Neural progenitor cell (in vitro differentiated cells): ENCODE measurements at regions not wholly inside any gene's neighbourhood (a gene's known extent, or its start where the extent isn't known, plus 50 kb on each side); places are given as distances from the start of the nearest gene placed in this dataset.

Source experiments
- DNase-seq: peaks from one replicate; pipeline ENCODE4 v3.0.0-alpha.2; 2016; ENCODE audit warnings: low spot score
- H2AFZ ChIP-seq: fragments of 200-600 bp; sonication (generic); replicated peaks from 2 replicates; pipeline ENCODE4 v1.6.1; 2016; ENCODE audit warnings: antibody characterized with exemption
- H3F3A ChIP-seq: fragments of 200-600 bp; sonication (generic); 2 replicates; pipeline ENCODE4 v1.6.1; 2016; ENCODE audit warnings: antibody characterized with exemption, low read depth
- H3K27ac ChIP-seq: fragments of 200-600 bp; sonication (generic); 2 replicates; pipeline ENCODE4 v1.5.1; 2016; ENCODE audit warnings: mild to moderate bottlenecking
- H3K27me3 ChIP-seq: fragments of 200-600 bp; sonication (generic); 2 replicates; pipeline ENCODE4 v1.6.1; 2016; ENCODE audit warnings: mild to moderate bottlenecking, moderate library complexity
- H3K36me3 ChIP-seq: fragments of 200-600 bp; sonication (generic); 2 replicates; pipeline ENCODE4 v1.5.1; 2016
- H3K4me1 ChIP-seq: fragments of 200-600 bp; sonication (generic); 2 replicates; pipeline ENCODE4 v1.6.1; 2016; ENCODE audit warnings: mixed run types
- H3K4me2 ChIP-seq: fragments of 200-600 bp; sonication (generic); 2 replicates; pipeline ENCODE4 v1.6.1; 2016
- H3K4me3 ChIP-seq: fragments of 200-600 bp; sonication (generic); 2 replicates; pipeline ENCODE4 v1.5.1; 2016
- H3K79me2 ChIP-seq: fragments of 200-600 bp; sonication (generic); 2 replicates; pipeline ENCODE4 v1.6.1; 2016; ENCODE audit warnings: low read depth
- H3K9ac ChIP-seq: fragments of 200-600 bp; sonication (generic); 2 replicates; pipeline ENCODE4 v1.6.1; 2016
- H3K9me3 ChIP-seq: fragments of 200-600 bp; sonication (generic); 2 replicates; pipeline ENCODE4 v1.5.1; 2016; ENCODE audit warnings: low read depth
- H4K20me1 ChIP-seq: fragments of 200-600 bp; sonication (generic); 2 replicates; pipeline ENCODE4 v1.6.1; 2016; ENCODE audit warnings: low read depth
- H3K27ac Mint-ChIP-seq: 3 replicates; pipeline ENCODE4 v1.8.0; 2021; ENCODE audit warnings: mixed read lengths
- H3K27me3 Mint-ChIP-seq: 2 replicates; pipeline ENCODE4 v1.8.0; 2022; ENCODE audit warnings: low read depth, mild to moderate bottlenecking, inconsistent platforms, moderate library complexity, mixed read lengths; ENCODE audit not compliant: insufficient read depth
- H3K36me3 Mint-ChIP-seq: 3 replicates; pipeline ENCODE4 v1.8.0; 2021; ENCODE audit warnings: mixed read lengths
- H3K4me1 Mint-ChIP-seq: 3 replicates; pipeline ENCODE4 v1.8.0; 2021; ENCODE audit warnings: mixed read lengths
- H3K4me3 Mint-ChIP-seq: 3 replicates; pipeline ENCODE4 v1.8.0; 2021; ENCODE audit warnings: mild to moderate bottlenecking, moderate library complexity, mixed read lengths
- H3K9me3 Mint-ChIP-seq: 3 replicates; pipeline ENCODE4 v1.8.0; 2020; ENCODE audit warnings: mixed read lengths
- EZH2 ChIP-seq: fragments of 200-600 bp; sonication (generic); IDR thresholded peaks from 2 replicates; pipeline ENCODE4 v1.6.1; 2017; ENCODE audit warnings: antibody characterized with exemption, mild to moderate bottlenecking, moderate library complexity
- EZH2phosphoT487 ChIP-seq: fragments of 200-600 bp; sonication (generic); IDR thresholded peaks from 2 replicates; pipeline ENCODE4 v1.6.1; 2017; ENCODE audit warnings: antibody characterized with exemption
- TF ChIP-seq, protein P1 (sequence below): fragments of 200-600 bp; sonication (generic); IDR thresholded peaks from 2 replicates; pipeline ENCODE4 v1.5.1; 2017; ENCODE audit warnings: antibody characterized with exemption, mild to moderate bottlenecking

GRCh38 chr5:148897842-148898241 is 71.4 kb downstream of the ADRB2 start:
- Histone ChIP-seq H4K20me1 (no peaks in the 10 kb centered on the region), H3K36me3 (no peaks in the 10 kb centered on the region), H3K9ac (no peak overlapping the region), H3K4me2 (no peak overlapping the region), H3K79me2 (no peaks in the 10 kb centered on the region), H3K4me1 (no peaks in the 10 kb centered on the region), H3F3A (no peaks in the 10 kb centered on the region), H3K27me3 (no peaks in the 10 kb centered on the region), H3K9me3 (no peaks in the 10 kb centered on the region), H3K27ac (no peak overlapping the region), H3K4me3 (no peak overlapping the region), H2AFZ (no peak overlapping the region)
- H3K27ac Mint-ChIP-seq = no peak overlapping the region
- DNase-seq = no peak
- H3K27me3 Mint-ChIP-seq = peaks cover 2% of the 10 kb centered on the region
- H3K9me3 Mint-ChIP-seq = peaks cover 8% of the 10 kb centered on the region
- TF ChIP-seq EZH2 = no peak
- TF ChIP-seq, protein P1, sequence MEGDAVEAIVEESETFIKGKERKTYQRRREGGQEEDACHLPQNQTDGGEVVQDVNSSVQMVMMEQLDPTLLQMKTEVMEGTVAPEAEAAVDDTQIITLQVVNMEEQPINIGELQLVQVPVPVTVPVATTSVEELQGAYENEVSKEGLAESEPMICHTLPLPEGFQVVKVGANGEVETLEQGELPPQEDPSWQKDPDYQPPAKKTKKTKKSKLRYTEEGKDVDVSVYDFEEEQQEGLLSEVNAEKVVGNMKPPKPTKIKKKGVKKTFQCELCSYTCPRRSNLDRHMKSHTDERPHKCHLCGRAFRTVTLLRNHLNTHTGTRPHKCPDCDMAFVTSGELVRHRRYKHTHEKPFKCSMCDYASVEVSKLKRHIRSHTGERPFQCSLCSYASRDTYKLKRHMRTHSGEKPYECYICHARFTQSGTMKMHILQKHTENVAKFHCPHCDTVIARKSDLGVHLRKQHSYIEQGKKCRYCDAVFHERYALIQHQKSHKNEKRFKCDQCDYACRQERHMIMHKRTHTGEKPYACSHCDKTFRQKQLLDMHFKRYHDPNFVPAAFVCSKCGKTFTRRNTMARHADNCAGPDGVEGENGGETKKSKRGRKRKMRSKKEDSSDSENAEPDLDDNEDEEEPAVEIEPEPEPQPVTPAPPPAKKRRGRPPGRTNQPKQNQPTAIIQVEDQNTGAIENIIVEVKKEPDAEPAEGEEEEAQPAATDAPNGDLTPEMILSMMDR = no peak
- TF ChIP-seq EZH2phosphoT487 = no peak
- H3K4me3 Mint-ChIP-seq = no peak overlapping the region
- no peaks in the 10 kb centered on the region for H3K4me1 Mint-ChIP-seq
- H3K36me3 Mint-ChIP-seq = no peaks in the 10 kb centered on the region

- H3F3A ChIP-seq = no peaks in the 10 kb centered on the region
Observed at GRCh38 chr5:148898413-148899075, 72.1 kb downstream of the ADRB2 start.

DNA sequence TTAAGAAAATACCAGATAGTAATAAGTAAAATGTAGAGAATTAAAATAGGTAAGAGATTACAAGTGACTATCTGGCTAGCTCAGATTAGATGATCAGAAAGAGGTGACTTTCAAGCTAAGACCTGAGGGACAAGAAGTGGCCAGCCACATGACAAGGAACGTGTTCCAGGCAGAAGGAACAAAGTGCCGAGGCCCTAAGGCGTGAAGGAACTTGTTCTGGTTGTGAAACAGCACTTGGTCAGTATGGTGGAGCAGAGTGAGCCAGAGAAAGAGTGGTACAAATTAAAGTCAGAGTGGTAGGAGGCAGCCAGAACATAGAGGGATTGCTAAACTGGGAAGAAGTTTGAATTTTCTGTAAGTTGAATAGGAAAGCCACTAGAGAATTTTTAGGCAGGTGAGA is 73.6 kb downstream of the ADRB2 start:
- no peak overlapping the region for H3K4me3 Mint-ChIP-seq
- Histone ChIP-seq H3K27ac (no peak overlapping the region), H3F3A (no peaks in the 10 kb centered on the region), H4K20me1 (no peaks in the 10 kb centered on the region), H3K4me3 (no peak overlapping the region), H3K9me3 (no peaks in the 10 kb centered on the region), H3K36me3 (no peaks in the 10 kb centered on the region), H3K4me2 (no peak overlapping the region), H3K9ac (no peak overlapping the region), H2AFZ (no peak overlapping the region), H3K4me1 (no peaks in the 10 kb centered on the region), H3K79me2 (no peaks in the 10 kb centered on the region), H3K27me3 (no peaks in the 10 kb centered on the region)
- H3K27me3 Mint-ChIP-seq = peaks cover 2% of the 10 kb centered on the region
- H3K27ac Mint-ChIP-seq = no peak overlapping the region
- no peaks in the 10 kb centered on the region for H3K36me3 Mint-ChIP-seq
- no peaks in the 10 kb centered on the region for H3K9me3 Mint-ChIP-seq
- no peak for TF ChIP-seq EZH2phosphoT487
- no peak for TF ChIP-seq EZH2
- TF ChIP-seq, protein P1 = no peak
- no peak for DNase-seq
- H3K4me1 Mint-ChIP-seq = no peaks in the 10 kb centered on the region

More at GRCh38 chr5:148898413-148899075, 72.1 kb downstream of the ADRB2 start:
- H3K4me3 Mint-ChIP-seq = no peak overlapping the region
- Histone ChIP-seq H2AFZ (no peak overlapping the region), H3K9ac (no peak overlapping the region), H3K79me2 (no peaks in the 10 kb centered on the region), H3K36me3 (no peaks in the 10 kb centered on the region), H3K27me3 (no peaks in the 10 kb centered on the region), H3K27ac (no peak overlapping the region), H4K20me1 (no peaks in the 10 kb centered on the region), H3K4me3 (no peak overlapping the region), H3K9me3 (no peaks in the 10 kb centered on the region), H3K4me2 (no peak overlapping the region), H3K4me1 (no peaks in the 10 kb centered on the region)
- TF ChIP-seq, protein P1 = no peak
- TF ChIP-seq EZH2 (no peak), EZH2phosphoT487 (no peak)
- no peak for DNase-seq
- peaks cover 2% of the 10 kb centered on the region for H3K27me3 Mint-ChIP-seq
- H3K27ac Mint-ChIP-seq = no peak overlapping the region
- no peaks in the 10 kb centered on the region for H3K4me1 Mint-ChIP-seq
- no peaks in the 10 kb centered on the region for H3K36me3 Mint-ChIP-seq
- peaks cover 5% of the 10 kb centered on the region for H3K9me3 Mint-ChIP-seq
